Fibroblast of skin of abdomen (primary cell): ENCODE measurements at regions not wholly inside any gene's neighbourhood (a gene's known extent, or its start where the extent isn't known, plus 50 kb on each side); places are given as distances from the start of the nearest gene placed in this dataset.

Experiments used
- DNase-seq: peaks from one replicate; pipeline ENCODE4 v3.0.0-alpha.2; 2013

GRCh38 chr10:47053081-47053798 lies 142.0 kb downstream of the PTPN20 start:
- DNase-seq = no peak

GRCh38 chr10:47054974-47055373 lies 143.7 kb downstream of the PTPN20 start:
- DNase-seq = no peak

GRCh38 chr10:47055386-47056246 lies 144.4 kb downstream of the PTPN20 start:
- DNase-seq = no peak

GRCh38 chr10:47056247-47056510 lies 145.0 kb downstream of the PTPN20 start:
- DNase-seq = no peak

- DNase-seq = no peak
Measured at GRCh38 chr10:47057471-47057870, 146.2 kb downstream of the PTPN20 start.

GRCh38 chr10:47058032-47058702 lies 146.9 kb downstream of the PTPN20 start:
- no peak for DNase-seq

GRCh38 chr10:47058961-47059391 lies 147.7 kb downstream of the PTPN20 start:
- peak; percentile 56 for DNase-seq

- no peak for DNase-seq
Measured at GRCh38 chr10:47059606-47060311, 148.5 kb downstream of the PTPN20 start.

- DNase-seq = no peak
Measured at GRCh38 chr10:47060356-47060755, 149.1 kb downstream of the PTPN20 start.

GRCh38 chr10:47060993-47061500 lies 149.8 kb downstream of the PTPN20 start:
- DNase-seq = no peak

- no peak for DNase-seq
Measured at GRCh38 chr10:47061776-47062175, 150.5 kb downstream of the PTPN20 start.

GRCh38 chr10:47062441-47063200 lies 151.4 kb downstream of the PTPN20 start:
- DNase-seq = peak; percentile 8

GRCh38 chr10:47063858-47064257 lies 152.6 kb downstream of the PTPN20 start:
- no peak for DNase-seq

- no peak for DNase-seq
Measured at GRCh38 chr10:47065903-47066302, 154.7 kb downstream of the PTPN20 start.

- DNase-seq = no peak
Measured at GRCh38 chr10:47067949-47068940, 157.0 kb downstream of the PTPN20 start.

GRCh38 chr10:47070541-47070940 lies 159.3 kb downstream of the PTPN20 start:
- no peak for DNase-seq

GRCh38 chr10:47071891-47072290 lies 160.7 kb downstream of the PTPN20 start:
- DNase-seq = no peak

- no peak for DNase-seq
Measured at GRCh38 chr10:47073967-47074366, 162.7 kb downstream of the PTPN20 start.

GRCh38 chr10:47076949-47077361 lies 165.7 kb downstream of the PTPN20 start:
- DNase-seq = peak; percentile 41

GRCh38 chr10:47077386-47077785 lies 166.2 kb downstream of the PTPN20 start:
- no peak for DNase-seq

GRCh38 chr10:47077941-47078340 lies 166.7 kb downstream of the PTPN20 start:
- DNase-seq = no peak
